ENCODE measurements at regions not wholly inside any gene's neighbourhood (a gene's known extent, or its start where the extent isn't known, plus 50 kb on each side); places are given as distances from the start of the nearest gene placed in this dataset.

- no peak for TF ChIP-seq CTCF (IDR thresholded peaks at IDR 0.05; ENCODE audit: extremely low read depth, insufficient read depth, missing control alignments)
- in situ Hi-C loops (cut with MboI; ENCODE audit: low pct_unique_long_range_greater_than_20kb, low sequenced_read_pairs, unreplicated experiment): no loop called here
These were observed 77.9 kb upstream of the ZNF804A start for GRCh38 chr2:184520441-184520840.

GRCh38 chr2:184523732-184524131 is 74.6 kb upstream of the ZNF804A start:
- TF ChIP-seq CTCF (IDR thresholded peaks at IDR 0.05; ENCODE audit: extremely low read depth, insufficient read depth, missing control alignments): no peak
- in situ Hi-C loops (cut with MboI; ENCODE audit: low pct_unique_long_range_greater_than_20kb, low sequenced_read_pairs, unreplicated experiment): no loop called here
- no peak for DNase-seq (ENCODE audit: low spot score)

More at GRCh38 chr2:184520441-184520840, 77.9 kb upstream of the ZNF804A start:
- DNase-seq (ENCODE audit: low spot score): no peak

- in situ Hi-C loops (cut with MboI; ENCODE audit: low pct_unique_long_range_greater_than_20kb, low sequenced_read_pairs, unreplicated experiment): no loop called here
- DNase-seq (ENCODE audit: low spot score): no peak
- no peak for TF ChIP-seq CTCF (IDR thresholded peaks at IDR 0.05; ENCODE audit: extremely low read depth, insufficient read depth, missing control alignments)
These were observed 73.6 kb upstream of the ZNF804A start for GRCh38 chr2:184524551-184525382.

- in situ Hi-C loops (cut with MboI; ENCODE audit: low pct_unique_long_range_greater_than_20kb, low sequenced_read_pairs, unreplicated experiment): no loop called here
- TF ChIP-seq CTCF (IDR thresholded peaks at IDR 0.05; ENCODE audit: extremely low read depth, insufficient read depth, missing control alignments): peak; percentile 16
- DNase-seq (ENCODE audit: low spot score): no peak
These were observed 71.3 kb upstream of the ZNF804A start for GRCh38 chr2:184527058-184527457.

GRCh38 chr2:184528119-184528518 is 70.2 kb upstream of the ZNF804A start:
- no peak for DNase-seq (ENCODE audit: low spot score)
- TF ChIP-seq CTCF (IDR thresholded peaks at IDR 0.05; ENCODE audit: extremely low read depth, insufficient read depth, missing control alignments): no peak
- in situ Hi-C loops (cut with MboI; ENCODE audit: low pct_unique_long_range_greater_than_20kb, low sequenced_read_pairs, unreplicated experiment): no loop called here

- in situ Hi-C loops (cut with MboI; ENCODE audit: low pct_unique_long_range_greater_than_20kb, low sequenced_read_pairs, unreplicated experiment): no loop called here
- DNase-seq (ENCODE audit: low spot score): no peak
- no peak for TF ChIP-seq CTCF (IDR thresholded peaks at IDR 0.05; ENCODE audit: extremely low read depth, insufficient read depth, missing control alignments)
These were observed 68.1 kb upstream of the ZNF804A start for GRCh38 chr2:184530239-184530638.
